ENCODE measurements at regions not wholly inside any gene's neighbourhood (a gene's known extent, or its start where the extent isn't known, plus 50 kb on each side); places are given as distances from the start of the nearest gene placed in this dataset.

DNA sequence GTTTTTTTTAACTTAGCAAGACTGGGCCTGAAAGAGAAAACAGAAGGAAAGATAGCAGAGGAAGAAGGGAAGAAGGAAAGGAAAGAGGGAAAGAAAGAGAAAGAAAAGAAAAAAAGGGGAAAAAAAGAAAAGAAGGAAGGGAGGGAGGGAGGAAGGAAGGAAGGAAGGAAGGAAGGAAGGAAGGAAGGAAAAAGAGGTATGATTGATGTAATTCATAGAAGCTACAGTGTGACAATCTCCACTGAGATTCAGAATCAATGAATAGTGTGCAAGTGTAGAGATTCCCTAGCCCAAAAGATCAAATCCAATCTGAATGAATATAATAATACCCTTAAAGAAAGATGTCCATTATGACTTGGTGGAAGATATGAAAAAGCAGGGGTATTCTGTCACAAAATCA, 126.9 kb upstream of the DNAJC10 start:
- TF ChIP-seq CBX8 (IDR thresholded peaks at IDR 0.05; ENCODE audit: borderline replicate concordance, extremely low read depth, low read depth, low read length, poor library complexity, severe bottlenecking) (no peak), NBN (IDR thresholded peaks at IDR 0.05; ENCODE audit: low read depth) (no peak), PRPF4 (IDR thresholded peaks at IDR 0.05; ENCODE audit: insufficient read depth, low read depth, low read length, poor library complexity, severe bottlenecking) (no peak), EZH2 (IDR thresholded peaks at IDR 0.05; ENCODE audit: borderline replicate concordance, low read depth, low read length) (no peak), POLR2AphosphoS5 (IDR thresholded peaks at IDR 0.05; ENCODE audit: control insufficient read depth, insufficient read depth, low read depth, low read length) (no peak), PHF8 (IDR thresholded peaks at IDR 0.05; ENCODE audit: borderline replicate concordance, low read length) (no peak), NR2C2 (CRISPR knock-in tag; IDR thresholded peaks at IDR 0.05) (no peak), NR2C2 (tag; IDR thresholded peaks at IDR 0.05) (no peak), MAX (CRISPR knock-in tag; IDR thresholded peaks at IDR 0.05) (no peak), ZNF134 (CRISPR knock-in tag; conservative IDR thresholded peaks at IDR 0.05) (no peak), MEF2A (IDR thresholded peaks at IDR 0.05; ENCODE audit: control insufficient read depth, low read depth, low read length) (no peak), TFAM (CRISPR knock-in tag; conservative IDR thresholded peaks at IDR 0.05) (no peak), MAFK (IDR thresholded peaks at IDR 0.05; ENCODE audit: low read length) (no peak), ZNF584 (CRISPR knock-in tag; IDR thresholded peaks at IDR 0.05; ENCODE audit: low read depth) (no peak)
- TF ChIP-seq, protein P1, sequence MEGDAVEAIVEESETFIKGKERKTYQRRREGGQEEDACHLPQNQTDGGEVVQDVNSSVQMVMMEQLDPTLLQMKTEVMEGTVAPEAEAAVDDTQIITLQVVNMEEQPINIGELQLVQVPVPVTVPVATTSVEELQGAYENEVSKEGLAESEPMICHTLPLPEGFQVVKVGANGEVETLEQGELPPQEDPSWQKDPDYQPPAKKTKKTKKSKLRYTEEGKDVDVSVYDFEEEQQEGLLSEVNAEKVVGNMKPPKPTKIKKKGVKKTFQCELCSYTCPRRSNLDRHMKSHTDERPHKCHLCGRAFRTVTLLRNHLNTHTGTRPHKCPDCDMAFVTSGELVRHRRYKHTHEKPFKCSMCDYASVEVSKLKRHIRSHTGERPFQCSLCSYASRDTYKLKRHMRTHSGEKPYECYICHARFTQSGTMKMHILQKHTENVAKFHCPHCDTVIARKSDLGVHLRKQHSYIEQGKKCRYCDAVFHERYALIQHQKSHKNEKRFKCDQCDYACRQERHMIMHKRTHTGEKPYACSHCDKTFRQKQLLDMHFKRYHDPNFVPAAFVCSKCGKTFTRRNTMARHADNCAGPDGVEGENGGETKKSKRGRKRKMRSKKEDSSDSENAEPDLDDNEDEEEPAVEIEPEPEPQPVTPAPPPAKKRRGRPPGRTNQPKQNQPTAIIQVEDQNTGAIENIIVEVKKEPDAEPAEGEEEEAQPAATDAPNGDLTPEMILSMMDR (IDR thresholded peaks at IDR 0.05 in 2 of 3, conservative IDR thresholded peaks at IDR 0.05 in 1 of 3; ENCODE audit: insufficient read depth in 2 of 3, low read depth in 1 of 3, low read length in 3 of 3) = no peak

Data from K562 (cell line).